Stimulated activated CD4-positive, alpha-beta T cell treated with anti-CD3 and anti-CD28 coated beads, Interleukin-12 subunit alpha, Interleukin-12 subunit beta, amount 100 ng/mL, for 48 hours (primary cell): ENCODE measurements at regions not wholly inside any gene's neighbourhood (a gene's known extent, or its start where the extent isn't known, plus 50 kb on each side); places are given as distances from the start of the nearest gene placed in this dataset.
A peak's percentile ranks its signal among the peaks of the same experiment; 100 is the strongest.

Experiments
- DNase-seq, 3 donors: peaks; one replicate each; pipeline ENCODE4 v3.0.0-alpha.2; 2020; ENCODE audit warnings: low read depth in 2 of 3, low spot score in 1 of 3

GRCh38 chr2:196224756-196225155 lies 53.4 kb upstream of the STK17B start:
- no peak for DNase-seq

- no peak for DNase-seq
Measured at GRCh38 chr2:196225213-196225612, 53.8 kb upstream of the STK17B start.

GRCh38 chr2:196226058-196226706 lies 54.8 kb upstream of the STK17B start:
- DNase-seq: no peak

GRCh38 chr2:196226707-196227065 lies 55.3 kb upstream of the STK17B start:
- no peak for DNase-seq

- DNase-seq: no peak
Measured at GRCh38 chr2:196229013-196229412, 57.6 kb upstream of the STK17B start.

GRCh38 chr2:196230061-196230854 lies 58.9 kb upstream of the STK17B start:
- peak in 1 of 3 donors; percentile 29 for DNase-seq

GRCh38 chr2:196233021-196233804 lies 61.8 kb upstream of the STK17B start:
- no peak for DNase-seq

GRCh38 chr2:196233805-196234475 lies 62.6 kb upstream of the STK17B start:
- DNase-seq: no peak

- DNase-seq: peak in 2 of 3 donors; percentile 53 to 63
Measured at GRCh38 chr2:196234672-196235071, 63.3 kb upstream of the STK17B start.

GRCh38 chr2:196238836-196239380 lies 67.5 kb upstream of the STK17B start:
- DNase-seq: no peak

GRCh38 chr2:196239622-196240587 lies 68.5 kb upstream of the STK17B start:
- DNase-seq: peak; percentile 67 to 78 (median 67)

- DNase-seq: no peak
Measured at GRCh38 chr2:196241175-196241574, 69.8 kb upstream of the STK17B start.

- no peak for DNase-seq
Measured at GRCh38 chr2:196242131-196242620, 70.8 kb upstream of the STK17B start.

- DNase-seq: no peak
Measured at GRCh38 chr2:196244516-196244915, 73.1 kb upstream of the STK17B start.

GRCh38 chr2:196244966-196245365 lies 73.6 kb upstream of the STK17B start:
- no peak for DNase-seq

GRCh38 chr2:196245378-196246140 lies 74.2 kb upstream of the STK17B start:
- DNase-seq: no peak

- no peak for DNase-seq
Measured at GRCh38 chr2:196247114-196247975, 76.0 kb upstream of the STK17B start.

GRCh38 chr2:196247976-196248280 lies 76.5 kb upstream of the STK17B start:
- DNase-seq: no peak
